ENCODE measurements at regions not wholly inside any gene's neighbourhood (a gene's known extent, or its start where the extent isn't known, plus 50 kb on each side); places are given as distances from the start of the nearest gene placed in this dataset.

DNA sequence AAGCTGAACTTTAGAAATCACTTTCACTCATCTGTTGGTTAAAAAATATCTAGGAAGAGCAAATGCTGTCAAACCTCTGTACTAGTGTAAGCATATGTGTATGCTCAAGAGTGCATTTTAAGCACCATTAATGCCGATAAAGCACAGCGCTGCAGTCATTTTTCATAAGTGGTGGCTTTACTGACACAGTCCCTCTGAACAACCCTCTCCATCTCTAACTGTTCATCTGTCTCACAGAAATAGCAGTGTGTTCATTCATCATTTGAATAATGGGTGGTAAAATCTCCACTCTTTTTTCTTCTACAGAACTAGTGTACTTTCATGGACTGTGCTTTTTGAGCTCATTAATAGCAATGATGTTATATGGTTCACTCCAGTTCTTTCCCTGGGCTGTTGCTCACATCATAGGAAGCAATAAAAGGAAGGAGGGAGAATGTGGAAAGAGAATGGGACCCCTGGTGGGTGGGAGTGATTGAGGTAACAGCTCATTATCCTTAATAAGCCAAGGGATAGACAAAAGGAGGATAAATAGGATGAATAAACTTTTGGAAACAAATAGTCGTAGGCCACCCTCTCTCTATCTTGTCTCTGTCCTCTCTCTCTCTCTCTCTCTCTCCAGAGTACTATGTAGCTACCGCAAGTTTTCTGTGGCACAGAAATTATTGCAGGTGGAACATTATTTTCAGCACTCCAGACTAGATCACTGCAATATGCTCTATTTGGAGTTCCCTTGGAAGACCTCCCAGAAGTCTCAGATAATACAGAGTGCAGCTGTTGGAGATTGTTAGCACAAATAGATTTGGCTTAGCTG is 117.9 kb upstream of the PRDM9 start:
- TF ChIP-seq, protein P1, sequence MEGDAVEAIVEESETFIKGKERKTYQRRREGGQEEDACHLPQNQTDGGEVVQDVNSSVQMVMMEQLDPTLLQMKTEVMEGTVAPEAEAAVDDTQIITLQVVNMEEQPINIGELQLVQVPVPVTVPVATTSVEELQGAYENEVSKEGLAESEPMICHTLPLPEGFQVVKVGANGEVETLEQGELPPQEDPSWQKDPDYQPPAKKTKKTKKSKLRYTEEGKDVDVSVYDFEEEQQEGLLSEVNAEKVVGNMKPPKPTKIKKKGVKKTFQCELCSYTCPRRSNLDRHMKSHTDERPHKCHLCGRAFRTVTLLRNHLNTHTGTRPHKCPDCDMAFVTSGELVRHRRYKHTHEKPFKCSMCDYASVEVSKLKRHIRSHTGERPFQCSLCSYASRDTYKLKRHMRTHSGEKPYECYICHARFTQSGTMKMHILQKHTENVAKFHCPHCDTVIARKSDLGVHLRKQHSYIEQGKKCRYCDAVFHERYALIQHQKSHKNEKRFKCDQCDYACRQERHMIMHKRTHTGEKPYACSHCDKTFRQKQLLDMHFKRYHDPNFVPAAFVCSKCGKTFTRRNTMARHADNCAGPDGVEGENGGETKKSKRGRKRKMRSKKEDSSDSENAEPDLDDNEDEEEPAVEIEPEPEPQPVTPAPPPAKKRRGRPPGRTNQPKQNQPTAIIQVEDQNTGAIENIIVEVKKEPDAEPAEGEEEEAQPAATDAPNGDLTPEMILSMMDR (IDR thresholded peaks at IDR 0.05) = no peak
- no peak for TF ChIP-seq POLR2A (IDR thresholded peaks at IDR 0.05)
- no peak for TF ChIP-seq EP300 (IDR thresholded peaks at IDR 0.05)
- TF ChIP-seq POLR2AphosphoS5 (IDR thresholded peaks at IDR 0.05) = no peak
